T1000 (cell line): ENCODE measurements at regions not wholly inside any gene's neighbourhood (a gene's known extent, or its start where the extent isn't known, plus 50 kb on each side); places are given as distances from the start of the nearest gene placed in this dataset.

Experiments used
- DNase-seq: peaks from one replicate; lab custom pipeline; 2025; ENCODE audit warnings: mixed read lengths; lab: John Stamatoyannopoulos, UW

GRCh38 chr11:36729825-36730224 lies 131.8 kb upstream of the RAG2 start:
- no peak for DNase-seq

- DNase-seq, result no peak
Measured at GRCh38 chr11:36726420-36726819, 128.4 kb upstream of the RAG2 start.

GRCh38 chr11:36724742-36725385 lies 126.8 kb upstream of the RAG2 start:
- DNase-seq, result no peak

GRCh38 chr11:36722421-36722820 lies 124.4 kb upstream of the RAG2 start:
- no peak for DNase-seq

GRCh38 chr11:36719358-36720107 lies 121.5 kb upstream of the RAG2 start:
- no peak for DNase-seq

GRCh38 chr11:36718451-36718850 lies 120.4 kb upstream of the RAG2 start:
- no peak for DNase-seq

- DNase-seq, result no peak
Measured at GRCh38 chr11:36713715-36714114, 115.7 kb upstream of the RAG2 start.

- DNase-seq, result no peak
Measured at GRCh38 chr11:36711104-36711825, 113.2 kb upstream of the RAG2 start.
